Trophoblast cell (in vitro differentiated cells and primary cell): ENCODE measurements at regions not wholly inside any gene's neighbourhood (a gene's known extent, or its start where the extent isn't known, plus 50 kb on each side); places are given as distances from the start of the nearest gene placed in this dataset.

Experiments used
- DNase-seq, 2 donors: peaks; one replicate each; pipeline ENCODE4 v3.0.0-alpha.2; 2016
- H2AFZ ChIP-seq: 2 replicates; pipeline ENCODE4 v1.6.1; 2013; ENCODE audit warnings: low read length, moderate library complexity, mild to moderate bottlenecking; ENCODE audit not compliant: insufficient read depth, poor library complexity
- H2AK5ac ChIP-seq: 2 replicates; pipeline ENCODE4 v1.6.1; 2013; ENCODE audit warnings: mild to moderate bottlenecking, low read length
- H2BK120ac ChIP-seq: 2 replicates; pipeline ENCODE4 v1.6.1; 2013; ENCODE audit warnings: low read length, mild to moderate bottlenecking, moderate library complexity; ENCODE audit not compliant: insufficient read depth, poor library complexity
- H2BK12ac ChIP-seq: 2 replicates; pipeline ENCODE4 v1.6.1; 2013; ENCODE audit warnings: mild to moderate bottlenecking, low read length, moderate library complexity
- H2BK5ac ChIP-seq: 2 replicates; pipeline ENCODE4 v1.6.1; 2013; ENCODE audit warnings: low read length, low read depth, moderate library complexity, mild to moderate bottlenecking; ENCODE audit not compliant: poor library complexity
- H3K14ac ChIP-seq: 2 replicates; pipeline ENCODE4 v1.6.1; 2013; ENCODE audit warnings: mild to moderate bottlenecking, low read length
- H3K18ac ChIP-seq: 2 replicates; pipeline ENCODE4 v1.6.1; 2013; ENCODE audit warnings: mild to moderate bottlenecking, low read length
- H3K23ac ChIP-seq: 2 replicates; pipeline ENCODE4 v1.6.1; 2013; ENCODE audit warnings: low read length
- H3K27ac ChIP-seq: 2 replicates; pipeline ENCODE4 v1.5.1; 2013; ENCODE audit warnings: low read depth, mild to moderate bottlenecking, inconsistent platforms, low read length, moderate library complexity
- H3K27me3 ChIP-seq: 2 replicates; pipeline ENCODE4 v1.6.1; 2013; ENCODE audit warnings: inconsistent platforms, mild to moderate bottlenecking, low read length, moderate library complexity; ENCODE audit not compliant: insufficient read depth
- H3K36me3 ChIP-seq, 2 experiments: 1 replicate in 1 of 2; 2 replicates in 1 of 2; pipeline ENCODE4 v1.6.1; 2013; ENCODE audit warnings: low read length in 2 of 2, mild to moderate bottlenecking in 2 of 2, moderate library complexity in 1 of 2; ENCODE audit not compliant: insufficient read depth in 2 of 2, control insufficient read depth in 1 of 2
- H3K4ac ChIP-seq: 2 replicates; pipeline ENCODE4 v1.6.1; 2013; ENCODE audit warnings: low read depth, mild to moderate bottlenecking, low read length, moderate library complexity
- H3K4me1 ChIP-seq, 2 experiments: 1 replicate in 1 of 2; 2 replicates in 1 of 2; pipeline ENCODE4 v1.6.1; 2013; ENCODE audit warnings: low read length in 2 of 2, mild to moderate bottlenecking in 2 of 2, moderate library complexity in 1 of 2; ENCODE audit not compliant: insufficient read depth in 2 of 2, control insufficient read depth in 1 of 2
- H3K4me2 ChIP-seq: 2 replicates; pipeline ENCODE4 v1.6.1; 2013; ENCODE audit warnings: inconsistent platforms, mild to moderate bottlenecking, low read length, moderate library complexity
- H3K4me3 ChIP-seq: 2 replicates; pipeline ENCODE4 v1.5.1; 2013; ENCODE audit warnings: mild to moderate bottlenecking, low read depth, low read length, inconsistent platforms
- H3K79me1 ChIP-seq: one replicate; pipeline ENCODE4 v1.6.1; 2013; ENCODE audit warnings: low read length
- H3K79me2 ChIP-seq: 2 replicates; pipeline ENCODE4 v1.6.1; 2013; ENCODE audit warnings: low read length, mild to moderate bottlenecking; ENCODE audit not compliant: control insufficient read depth, insufficient read depth, poor library complexity
- H3K9ac ChIP-seq: 2 replicates; pipeline ENCODE4 v1.6.1; 2013; ENCODE audit warnings: mild to moderate bottlenecking, low read length
- H3K9me3 ChIP-seq: 2 replicates; pipeline ENCODE4 v1.6.1; 2013; ENCODE audit warnings: low read depth, mild to moderate bottlenecking, control low read depth, inconsistent platforms, low read length; ENCODE audit not compliant: insufficient read depth
- H4K12ac ChIP-seq: 2 replicates; pipeline ENCODE4 v1.6.1; 2013; ENCODE audit warnings: low read depth, mild to moderate bottlenecking, low read length, moderate library complexity
- H4K8ac ChIP-seq: 2 replicates; pipeline ENCODE4 v1.6.1; 2013; ENCODE audit warnings: low read depth, mild to moderate bottlenecking, low read length, moderate library complexity
- H4K91ac ChIP-seq: one replicate; pipeline ENCODE4 v1.6.1; 2013; ENCODE audit warnings: low read depth, mild to moderate bottlenecking, low read length, moderate library complexity
- WGBS: extraction: QIAGEN DNeasy Blood & Tissue Kit; methylation state at CpG from one replicate; pipeline ENCODE4 v1.1.7; 2013; ENCODE audit warnings: missing lambda C conversion rate; ENCODE audit not compliant: insufficient read length, insufficient coverage; ENCODE audit errors: extremely low coverage; 5-methylcytosine and 5-hydroxymethylcytosine counted together

- no peaks in the 10 kb centered on the region for H3K27me3 ChIP-seq
- H2AFZ ChIP-seq, result no peak overlapping the region
- H3K9me3 ChIP-seq, result peaks cover 1% of the 10 kb centered on the region
- H2AK5ac ChIP-seq, result no peak overlapping the region
- H3K23ac ChIP-seq, result no peak overlapping the region
- no peaks in the 10 kb centered on the region for H3K79me2 ChIP-seq
- H2BK12ac ChIP-seq, result no peak overlapping the region
- H2BK120ac ChIP-seq, result no peak overlapping the region
- no peak for DNase-seq
- H2BK5ac ChIP-seq, result no peak overlapping the region
- H3K4me2 ChIP-seq, result no peak overlapping the region
- no peak overlapping the region for H3K4me3 ChIP-seq
- no peak overlapping the region for H3K18ac ChIP-seq
- no peak overlapping the region for H4K8ac ChIP-seq
- no peak overlapping the region for H3K27ac ChIP-seq
- H4K12ac ChIP-seq, result no peak overlapping the region
- no CpG with 5 or more reads among the region's 1 CpG for WGBS
- H3K36me3 ChIP-seq, result no peaks in the 10 kb centered on the region
- H3K4me1 ChIP-seq, result no peaks in the 10 kb centered on the region
- no peak overlapping the region for H3K14ac ChIP-seq
- no peak overlapping the region for H4K91ac ChIP-seq
- H3K4ac ChIP-seq, result no peak overlapping the region
- H3K79me1 ChIP-seq, result no peaks in the 10 kb centered on the region
- no peak overlapping the region for H3K9ac ChIP-seq
Observed at GRCh38 chrX:141759238-141759637, 60.7 kb upstream of the SPANXD start.

- Histone ChIP-seq H3K79me1 (no peaks in the 10 kb centered on the region), H4K8ac (no peak overlapping the region), H3K4me1 (no peaks in the 10 kb centered on the region), H3K14ac (no peak overlapping the region), H3K27me3 (no peaks in the 10 kb centered on the region), H3K36me3 (no peaks in the 10 kb centered on the region), H2BK120ac (no peak overlapping the region), H3K23ac (no peak overlapping the region), H3K4ac (no peak overlapping the region), H2BK12ac (no peak overlapping the region), H3K9ac (no peak overlapping the region), H3K4me2 (no peak overlapping the region), H4K12ac (no peak overlapping the region), H2AK5ac (no peak overlapping the region), H3K18ac (no peak overlapping the region), H3K4me3 (no peak overlapping the region), H2BK5ac (no peak overlapping the region), H3K9me3 (peaks cover 1% of the 10 kb centered on the region), H2AFZ (no peak overlapping the region), H4K91ac (no peak overlapping the region), H3K27ac (no peak overlapping the region), H3K79me2 (no peaks in the 10 kb centered on the region)
- DNase-seq, result peak in 1 of 2 donors; percentile 48
- no CpG with 5 or more reads among the region's 4 CpGs for WGBS
Observed at GRCh38 chrX:141760761-141761160, 62.2 kb upstream of the SPANXD start.

GRCh38 chrX:141787655-141788054, 50.5 kb upstream of the MAGEC3 start:
- no CpG with 5 or more reads among the region's 3 CpGs for WGBS

More at GRCh38 chrX:141787655-141788054, 50.5 kb upstream of the MAGEC3 start:
- H3K4me1 ChIP-seq, result no peaks in the 10 kb centered on the region
- no peaks in the 10 kb centered on the region for H3K9me3 ChIP-seq
- no peak overlapping the region for H2AFZ ChIP-seq
- H2BK12ac ChIP-seq, result no peak overlapping the region
- H3K9ac ChIP-seq, result no peak overlapping the region
- no peak overlapping the region for H3K23ac ChIP-seq
- no peaks in the 10 kb centered on the region for H3K79me2 ChIP-seq
- no peak overlapping the region for H4K8ac ChIP-seq
- H3K27me3 ChIP-seq, result no peaks in the 10 kb centered on the region
- no peak overlapping the region for H4K91ac ChIP-seq
- H3K4me3 ChIP-seq, result no peak overlapping the region
- H3K79me1 ChIP-seq, result no peaks in the 10 kb centered on the region
- no peak overlapping the region for H3K4ac ChIP-seq
- DNase-seq, result no peak
- no peak overlapping the region for H3K4me2 ChIP-seq
- H3K14ac ChIP-seq, result no peak overlapping the region
- no peak overlapping the region for H4K12ac ChIP-seq
- H3K36me3 ChIP-seq, result no peaks in the 10 kb centered on the region
- H3K18ac ChIP-seq, result no peak overlapping the region
- no peak overlapping the region for H2AK5ac ChIP-seq
- H2BK120ac ChIP-seq, result no peak overlapping the region
- no peak overlapping the region for H2BK5ac ChIP-seq
- H3K27ac ChIP-seq, result no peak overlapping the region
